ENCODE measurements at regions not wholly inside any gene's neighbourhood (a gene's known extent, or its start where the extent isn't known, plus 50 kb on each side); places are given as distances from the start of the nearest gene placed in this dataset.

DNA sequence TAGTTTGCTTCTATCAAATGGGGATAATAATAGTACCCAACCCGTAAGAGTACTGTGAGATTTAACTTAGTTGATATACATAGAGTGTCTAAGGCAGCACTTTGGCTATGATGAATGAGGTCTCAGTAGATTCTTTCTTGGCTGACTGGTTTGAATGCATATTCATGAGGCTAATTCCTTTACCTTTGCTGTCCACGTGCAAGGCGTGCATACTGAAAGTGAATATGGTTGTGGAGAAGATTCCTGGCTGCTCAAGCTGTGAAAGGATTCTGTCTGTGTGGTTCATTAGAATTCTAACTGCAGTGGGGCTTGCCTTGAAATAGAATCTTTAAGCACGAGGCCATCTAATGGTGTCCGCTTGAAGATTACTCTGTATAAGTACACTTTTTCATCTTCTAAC, 110.3 kb downstream of the SEC23IP start:
- TF ChIP-seq, protein P1, sequence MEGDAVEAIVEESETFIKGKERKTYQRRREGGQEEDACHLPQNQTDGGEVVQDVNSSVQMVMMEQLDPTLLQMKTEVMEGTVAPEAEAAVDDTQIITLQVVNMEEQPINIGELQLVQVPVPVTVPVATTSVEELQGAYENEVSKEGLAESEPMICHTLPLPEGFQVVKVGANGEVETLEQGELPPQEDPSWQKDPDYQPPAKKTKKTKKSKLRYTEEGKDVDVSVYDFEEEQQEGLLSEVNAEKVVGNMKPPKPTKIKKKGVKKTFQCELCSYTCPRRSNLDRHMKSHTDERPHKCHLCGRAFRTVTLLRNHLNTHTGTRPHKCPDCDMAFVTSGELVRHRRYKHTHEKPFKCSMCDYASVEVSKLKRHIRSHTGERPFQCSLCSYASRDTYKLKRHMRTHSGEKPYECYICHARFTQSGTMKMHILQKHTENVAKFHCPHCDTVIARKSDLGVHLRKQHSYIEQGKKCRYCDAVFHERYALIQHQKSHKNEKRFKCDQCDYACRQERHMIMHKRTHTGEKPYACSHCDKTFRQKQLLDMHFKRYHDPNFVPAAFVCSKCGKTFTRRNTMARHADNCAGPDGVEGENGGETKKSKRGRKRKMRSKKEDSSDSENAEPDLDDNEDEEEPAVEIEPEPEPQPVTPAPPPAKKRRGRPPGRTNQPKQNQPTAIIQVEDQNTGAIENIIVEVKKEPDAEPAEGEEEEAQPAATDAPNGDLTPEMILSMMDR (IDR thresholded peaks at IDR 0.05; ENCODE audit: low read length) = no peak
- TF ChIP-seq EZH2 (optimal IDR thresholded peaks at IDR 0.05; ENCODE audit: low read depth, low read length) = no peak
- no peak for TF ChIP-seq EZH2phosphoT487 (IDR thresholded peaks at IDR 0.05; ENCODE audit: low read length)
